ENCODE measurements at regions not wholly inside any gene's neighbourhood (a gene's known extent, or its start where the extent isn't known, plus 50 kb on each side); places are given as distances from the start of the nearest gene placed in this dataset.

GRCh38 chr6:145380186-145380585 lies 355.1 kb downstream of the EPM2A start:
- TF ChIP-seq CTCF (conservative IDR thresholded peaks at IDR 0.05; ENCODE audit: low read depth, low read length) (no peak), EZH2 (IDR thresholded peaks at IDR 0.05; ENCODE audit: borderline replicate concordance, low read depth, low read length, poor library complexity, severe bottlenecking) (no peak)
